Panc1 (cell line): ENCODE measurements at regions not wholly inside any gene's neighbourhood (a gene's known extent, or its start where the extent isn't known, plus 50 kb on each side); places are given as distances from the start of the nearest gene placed in this dataset.

Experiments used
- SIN3A ChIP-seq: IDR thresholded peaks from 2 replicates; pipeline ENCODE4 v1.6.1; 2012; ENCODE audit warnings: low read depth, mild to moderate bottlenecking, low read length, moderate library complexity, borderline replicate concordance; ENCODE audit not compliant: insufficient read depth
- TF ChIP-seq, protein P1 (sequence below), 2 experiments: IDR thresholded peaks; 2 replicates each; pipeline ENCODE4 v1.6.1; 2011 to 2012; ENCODE audit warnings: low read depth in 2 of 2, control low read depth in 1 of 2, low read length in 1 of 2, mild to moderate bottlenecking in 1 of 2, moderate library complexity in 1 of 2; ENCODE audit not compliant: insufficient read depth in 1 of 2

DNA sequence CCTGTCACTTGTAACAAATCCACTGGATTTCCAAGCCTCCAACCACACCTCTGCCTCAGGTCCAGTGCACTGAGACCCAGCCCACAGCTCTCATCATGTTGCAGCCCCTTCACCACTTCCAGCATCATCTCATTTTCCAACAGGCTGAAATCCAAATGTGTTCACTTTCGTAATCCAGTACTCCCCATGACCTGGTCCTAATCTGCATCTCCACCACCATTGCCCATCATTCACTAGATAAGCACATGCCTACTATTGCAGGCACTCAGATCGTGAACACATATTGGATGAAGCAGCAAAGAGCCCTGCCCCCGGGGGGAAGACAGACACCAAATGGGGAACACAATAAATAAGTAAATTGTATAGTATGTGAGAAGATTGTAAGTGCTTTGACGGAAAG, 76.1 kb upstream of the INSIG1 start:
- TF ChIP-seq, protein P1, sequence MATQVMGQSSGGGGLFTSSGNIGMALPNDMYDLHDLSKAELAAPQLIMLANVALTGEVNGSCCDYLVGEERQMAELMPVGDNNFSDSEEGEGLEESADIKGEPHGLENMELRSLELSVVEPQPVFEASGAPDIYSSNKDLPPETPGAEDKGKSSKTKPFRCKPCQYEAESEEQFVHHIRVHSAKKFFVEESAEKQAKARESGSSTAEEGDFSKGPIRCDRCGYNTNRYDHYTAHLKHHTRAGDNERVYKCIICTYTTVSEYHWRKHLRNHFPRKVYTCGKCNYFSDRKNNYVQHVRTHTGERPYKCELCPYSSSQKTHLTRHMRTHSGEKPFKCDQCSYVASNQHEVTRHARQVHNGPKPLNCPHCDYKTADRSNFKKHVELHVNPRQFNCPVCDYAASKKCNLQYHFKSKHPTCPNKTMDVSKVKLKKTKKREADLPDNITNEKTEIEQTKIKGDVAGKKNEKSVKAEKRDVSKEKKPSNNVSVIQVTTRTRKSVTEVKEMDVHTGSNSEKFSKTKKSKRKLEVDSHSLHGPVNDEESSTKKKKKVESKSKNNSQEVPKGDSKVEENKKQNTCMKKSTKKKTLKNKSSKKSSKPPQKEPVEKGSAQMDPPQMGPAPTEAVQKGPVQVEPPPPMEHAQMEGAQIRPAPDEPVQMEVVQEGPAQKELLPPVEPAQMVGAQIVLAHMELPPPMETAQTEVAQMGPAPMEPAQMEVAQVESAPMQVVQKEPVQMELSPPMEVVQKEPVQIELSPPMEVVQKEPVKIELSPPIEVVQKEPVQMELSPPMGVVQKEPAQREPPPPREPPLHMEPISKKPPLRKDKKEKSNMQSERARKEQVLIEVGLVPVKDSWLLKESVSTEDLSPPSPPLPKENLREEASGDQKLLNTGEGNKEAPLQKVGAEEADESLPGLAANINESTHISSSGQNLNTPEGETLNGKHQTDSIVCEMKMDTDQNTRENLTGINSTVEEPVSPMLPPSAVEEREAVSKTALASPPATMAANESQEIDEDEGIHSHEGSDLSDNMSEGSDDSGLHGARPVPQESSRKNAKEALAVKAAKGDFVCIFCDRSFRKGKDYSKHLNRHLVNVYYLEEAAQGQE (IDR thresholded peaks at IDR 0.05; ENCODE audit: insufficient read depth in 1 of 2, low read depth in 2 of 2, low read length in 1 of 2) = no peak
- no peak for TF ChIP-seq SIN3A
